H1 (cell line): ENCODE measurements at regions not wholly inside any gene's neighbourhood (a gene's known extent, or its start where the extent isn't known, plus 50 kb on each side); places are given as distances from the start of the nearest gene placed in this dataset.

Experiments
- ATF2 ChIP-seq: IDR thresholded peaks from 2 replicates; pipeline ENCODE4 v1.6.1; 2012; ENCODE audit warnings: low read length, inconsistent platforms
- ATF3 ChIP-seq: IDR thresholded peaks from 2 replicates; pipeline ENCODE4 v1.6.1; 2011; ENCODE audit warnings: low read depth, mild to moderate bottlenecking, low read length; ENCODE audit not compliant: insufficient read depth
- BCL11A ChIP-seq, 2 experiments: IDR thresholded peaks; one replicate each; pipeline ENCODE4 v1.6.1; 2011; ENCODE audit warnings: low read depth in 2 of 2, low read length in 2 of 2, mild to moderate bottlenecking in 2 of 2
- CBX8 ChIP-seq: fragments of 300-800, 300-1000 bp; sonication (generic); IDR thresholded peaks from 2 replicates; pipeline ENCODE4 v1.7.1; 2016; ENCODE audit warnings: low read depth, low read length, borderline replicate concordance
- CHD2 ChIP-seq: IDR thresholded peaks from 2 replicates; pipeline ENCODE4 v1.6.1; 2012; ENCODE audit warnings: low read length, improper control_type of control experiment
- KDM5A ChIP-seq: fragments of 200-600 bp; IDR thresholded peaks from 2 replicates; pipeline ENCODE4 v1.7.1; 2012; ENCODE audit warnings: mild to moderate bottlenecking, low read length, inconsistent platforms, mixed read lengths
- RBBP5 ChIP-seq: IDR thresholded peaks from 2 replicates; pipeline ENCODE4 v1.7.1; 2012; ENCODE audit warnings: low read depth, mild to moderate bottlenecking, inconsistent platforms, low read length, moderate library complexity, borderline replicate concordance
- SUZ12 ChIP-seq: fragments of 200-600 bp; sonication (generic); IDR thresholded peaks from 2 replicates; pipeline ENCODE4 v1.6.1; 2012; ENCODE audit warnings: mild to moderate bottlenecking, inconsistent platforms, low read length, moderate library complexity, mixed read lengths

- no peak for TF ChIP-seq KDM5A
- no peak for TF ChIP-seq CBX8
- no peak for TF ChIP-seq BCL11A (IDR thresholded peaks at IDR 0.05; ENCODE audit: low read depth in 2 of 2, low read length in 2 of 2)
- TF ChIP-seq SUZ12, result no peak
- TF ChIP-seq RBBP5, result no peak
- TF ChIP-seq ATF2, result no peak
- TF ChIP-seq CHD2, result no peak
- TF ChIP-seq ATF3, result no peak
Observed at GRCh38 chr2:147546109-147546508, 298.7 kb upstream of the ACVR2A start (continued).
